ENCODE measurements at regions not wholly inside any gene's neighbourhood (a gene's known extent, or its start where the extent isn't known, plus 50 kb on each side); places are given as distances from the start of the nearest gene placed in this dataset.

- no peak for TF ChIP-seq CTCF (optimal IDR thresholded peaks at IDR 0.05 in 1 of 3, IDR thresholded peaks at IDR 0.05 in 1 of 3, conservative IDR thresholded peaks at IDR 0.05 in 1 of 3; ENCODE audit: extremely low read depth in 1 of 3, insufficient read depth in 2 of 3, low read length in 3 of 3)
- TF ChIP-seq EZH2 (IDR thresholded peaks at IDR 0.05; ENCODE audit: low read length) = no peak
- H3K4me2 ChIP-seq (ENCODE audit: control insufficient read depth, extremely low read depth, insufficient read depth, low read depth, low read length) = no peak overlapping the region
- H2AFZ ChIP-seq (ENCODE audit: control insufficient read depth, low read length) = no peak overlapping the region
- no peak overlapping the region for H3K4me3 ChIP-seq (ENCODE audit: control insufficient read depth in 2 of 3, extremely low read depth in 1 of 3, insufficient read depth in 2 of 3, low read depth in 1 of 3, low read length in 3 of 3)
- no peak overlapping the region for H3K9ac ChIP-seq (ENCODE audit: control insufficient read depth, extremely low read depth, insufficient read depth, low read length)
- H3K9me3 ChIP-seq (ENCODE audit: control insufficient read depth, low read depth, low read length) = no peaks in the 10 kb centered on the region
- H3K27ac ChIP-seq (ENCODE audit: control insufficient read depth, insufficient read depth, low read length) = no peak overlapping the region
- H3K4me1 ChIP-seq (ENCODE audit: control insufficient read depth, extremely low read depth, insufficient read depth, low read length) = peaks cover 3% of the 10 kb centered on the region
- no peaks in the 10 kb centered on the region for H3K79me2 ChIP-seq (ENCODE audit: control insufficient read depth, insufficient read depth, low read length)
- dilution Hi-C loops (cut with MboI; ENCODE audit: extremely low pct_ligation_motif_present, low sequenced_read_pairs) = no loop called here
- DNase-seq (ENCODE audit: low read depth, low spot score) (no peak), FAIRE-seq (no peak)
- no peaks in the 10 kb centered on the region for H3K36me3 ChIP-seq (ENCODE audit: control insufficient read depth in 2 of 2, extremely low read depth in 1 of 2, insufficient read depth in 2 of 2, low read length in 2 of 2)
- H4K20me1 ChIP-seq (ENCODE audit: control insufficient read depth, extremely low read depth, insufficient read depth, low read length) = peaks cover 3% of the 10 kb centered on the region
- H3K9me1 ChIP-seq (ENCODE audit: control insufficient read depth, extremely low read depth, insufficient read depth, low read length) = no peaks in the 10 kb centered on the region
- peaks cover 4% of the 10 kb centered on the region for H3K27me3 ChIP-seq (ENCODE audit: control insufficient read depth, extremely low read depth, insufficient read depth, low read length)
Measured at GRCh38 chr5:133716532-133717183, 104.3 kb upstream of the FSTL4 start.

GRCh38 chr5:133715616-133716015 is 103.3 kb upstream of the FSTL4 start:
- dilution Hi-C loops (cut with MboI; ENCODE audit: extremely low pct_ligation_motif_present, low sequenced_read_pairs) = no loop called here
- no peak for TF ChIP-seq CTCF (optimal IDR thresholded peaks at IDR 0.05 in 1 of 3, IDR thresholded peaks at IDR 0.05 in 1 of 3, conservative IDR thresholded peaks at IDR 0.05 in 1 of 3; ENCODE audit: extremely low read depth in 1 of 3, insufficient read depth in 2 of 3, low read length in 3 of 3)
- TF ChIP-seq EZH2 (IDR thresholded peaks at IDR 0.05; ENCODE audit: low read length) = no peak
- H3K27ac ChIP-seq (ENCODE audit: control insufficient read depth, insufficient read depth, low read length) = no peak overlapping the region
- no peaks in the 10 kb centered on the region for H3K9me3 ChIP-seq (ENCODE audit: control insufficient read depth, low read depth, low read length)
- H3K9ac ChIP-seq (ENCODE audit: control insufficient read depth, extremely low read depth, insufficient read depth, low read length) = no peak overlapping the region
- no peaks in the 10 kb centered on the region for H3K9me1 ChIP-seq (ENCODE audit: control insufficient read depth, extremely low read depth, insufficient read depth, low read length)
- FAIRE-seq (no peak), DNase-seq (ENCODE audit: low read depth, low spot score) (no peak)
- H3K4me2 ChIP-seq (ENCODE audit: control insufficient read depth, extremely low read depth, insufficient read depth, low read depth, low read length) = no peak overlapping the region
- peaks cover 3% of the 10 kb centered on the region for H4K20me1 ChIP-seq (ENCODE audit: control insufficient read depth, extremely low read depth, insufficient read depth, low read length)
- peaks cover 4% of the 10 kb centered on the region for H3K27me3 ChIP-seq (ENCODE audit: control insufficient read depth, extremely low read depth, insufficient read depth, low read length)
- no peaks in the 10 kb centered on the region for H3K79me2 ChIP-seq (ENCODE audit: control insufficient read depth, insufficient read depth, low read length)
- peaks cover 3% of the 10 kb centered on the region for H3K4me1 ChIP-seq (ENCODE audit: control insufficient read depth, extremely low read depth, insufficient read depth, low read length)
- no peak overlapping the region for H2AFZ ChIP-seq (ENCODE audit: control insufficient read depth, low read length)
- H3K36me3 ChIP-seq (ENCODE audit: control insufficient read depth in 2 of 2, extremely low read depth in 1 of 2, insufficient read depth in 2 of 2, low read length in 2 of 2) = no peaks in the 10 kb centered on the region
- H3K4me3 ChIP-seq (ENCODE audit: control insufficient read depth in 2 of 3, extremely low read depth in 1 of 3, insufficient read depth in 2 of 3, low read depth in 1 of 3, low read length in 3 of 3) = no peak overlapping the region
